Upper lobe of left lung (tissue), 4 donors: ENCODE measurements at regions not wholly inside any gene's neighbourhood (a gene's known extent, or its start where the extent isn't known, plus 50 kb on each side); places are given as distances from the start of the nearest gene placed in this dataset.

ENCODE experiments used
- POLR2A ChIP-seq, 4 donors: fragments of 450-650 bp; IDR thresholded peaks; one replicate each; pipeline ENCODE4 v1.5.1; 2016 to 2017; ENCODE audit warnings: antibody characterized with exemption in 4 of 4, mild to moderate bottlenecking in 2 of 4
- TF ChIP-seq, protein P1 (sequence below), 6 experiments: fragments of 450-650 bp in 4 of 6; fragments of 200-600 bp in 2 of 6; sonication (generic) in 2 of 6; IDR thresholded peaks; one replicate each; pipeline ENCODE4 v1.5.1; 2016 to 2019; ENCODE audit warnings: antibody characterized with exemption in 6 of 6

DNA sequence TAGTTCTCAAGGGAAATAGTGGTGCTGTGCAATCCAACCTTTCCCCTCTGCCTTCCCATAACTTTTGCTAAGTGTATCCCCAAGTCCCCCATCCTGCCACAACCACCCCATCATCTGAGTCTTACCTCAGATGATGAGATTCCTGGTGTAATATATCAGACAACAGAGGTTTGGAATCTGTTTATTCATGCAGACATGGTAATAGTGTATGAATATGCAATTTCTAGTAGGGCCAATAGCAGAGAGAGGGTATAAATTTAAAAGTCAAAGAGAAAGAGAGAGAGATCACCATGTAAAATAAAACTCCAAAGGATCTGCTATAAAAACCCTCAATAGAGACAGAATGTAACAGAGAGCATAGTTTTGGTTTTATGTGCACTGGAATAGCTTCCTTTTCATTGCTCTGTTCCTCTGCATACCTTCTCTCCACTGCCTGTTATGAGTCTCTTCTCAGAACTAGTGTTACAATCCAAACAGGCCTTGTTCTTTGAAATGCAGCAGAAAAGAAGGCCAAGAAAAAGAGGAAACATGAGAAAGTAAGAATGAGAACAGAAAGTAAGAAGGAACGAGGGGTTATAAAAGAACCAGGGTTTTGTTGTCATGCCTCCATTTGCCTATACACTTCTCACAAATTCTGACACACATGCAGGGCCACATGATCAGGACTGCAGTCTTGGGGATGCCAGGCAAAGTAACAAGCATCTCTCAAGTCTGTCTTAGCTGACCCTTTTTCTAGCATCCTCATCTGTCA lies 278.0 kb downstream of the CETN3 start:
- TF ChIP-seq, protein P1, sequence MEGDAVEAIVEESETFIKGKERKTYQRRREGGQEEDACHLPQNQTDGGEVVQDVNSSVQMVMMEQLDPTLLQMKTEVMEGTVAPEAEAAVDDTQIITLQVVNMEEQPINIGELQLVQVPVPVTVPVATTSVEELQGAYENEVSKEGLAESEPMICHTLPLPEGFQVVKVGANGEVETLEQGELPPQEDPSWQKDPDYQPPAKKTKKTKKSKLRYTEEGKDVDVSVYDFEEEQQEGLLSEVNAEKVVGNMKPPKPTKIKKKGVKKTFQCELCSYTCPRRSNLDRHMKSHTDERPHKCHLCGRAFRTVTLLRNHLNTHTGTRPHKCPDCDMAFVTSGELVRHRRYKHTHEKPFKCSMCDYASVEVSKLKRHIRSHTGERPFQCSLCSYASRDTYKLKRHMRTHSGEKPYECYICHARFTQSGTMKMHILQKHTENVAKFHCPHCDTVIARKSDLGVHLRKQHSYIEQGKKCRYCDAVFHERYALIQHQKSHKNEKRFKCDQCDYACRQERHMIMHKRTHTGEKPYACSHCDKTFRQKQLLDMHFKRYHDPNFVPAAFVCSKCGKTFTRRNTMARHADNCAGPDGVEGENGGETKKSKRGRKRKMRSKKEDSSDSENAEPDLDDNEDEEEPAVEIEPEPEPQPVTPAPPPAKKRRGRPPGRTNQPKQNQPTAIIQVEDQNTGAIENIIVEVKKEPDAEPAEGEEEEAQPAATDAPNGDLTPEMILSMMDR (IDR thresholded peaks at IDR 0.05), result no peak
- TF ChIP-seq POLR2A (IDR thresholded peaks at IDR 0.05), result no peak
